Fibroblast of mammary gland (primary cell): ENCODE measurements at regions not wholly inside any gene's neighbourhood (a gene's known extent, or its start where the extent isn't known, plus 50 kb on each side); places are given as distances from the start of the nearest gene placed in this dataset.

Experiments
- DNase-seq: peaks from one replicate; pipeline ENCODE4 v3.0.0-alpha.2; 2010; ENCODE audit warnings: low read depth
- H3K4me3 ChIP-seq: 2 replicates; pipeline ENCODE4 v1.5.1; 2011; ENCODE audit warnings: low read depth, mild to moderate bottlenecking, low read length, moderate library complexity; ENCODE audit not compliant: control insufficient read depth
- CTCF ChIP-seq: conservative IDR thresholded peaks from 2 replicates; pipeline ENCODE4 v1.5.1; 2011; ENCODE audit warnings: low read depth, low read length, inconsistent platforms; ENCODE audit not compliant: control insufficient read depth, insufficient read depth

- no peak for DNase-seq
- TF ChIP-seq CTCF = no peak
These were observed 447.3 kb upstream of the MPDZ start for GRCh38 chr9:13726746-13727145.

GRCh38 chr9:13725516-13725915, 446.0 kb upstream of the MPDZ start:
- H3K4me3 ChIP-seq = no peak overlapping the region
- TF ChIP-seq CTCF = no peak
- DNase-seq = no peak

More at GRCh38 chr9:13726746-13727145, 447.3 kb upstream of the MPDZ start:
- no peak overlapping the region for H3K4me3 ChIP-seq

- DNase-seq = peak; percentile 42
- no peak overlapping the region for H3K4me3 ChIP-seq
- TF ChIP-seq CTCF = no peak
These were observed 442.2 kb upstream of the MPDZ start for GRCh38 chr9:13721481-13722235.

- no peak for TF ChIP-seq CTCF
- no peak overlapping the region for H3K4me3 ChIP-seq
- DNase-seq = peak; percentile 91
These were observed 440.6 kb upstream of the MPDZ start for GRCh38 chr9:13719981-13720676.

- no peak overlapping the region for H3K4me3 ChIP-seq
- DNase-seq = peak; percentile 59
- no peak for TF ChIP-seq CTCF
These were observed 440.0 kb upstream of the MPDZ start for GRCh38 chr9:13719446-13719845.

- no peak overlapping the region for H3K4me3 ChIP-seq
- no peak for DNase-seq
- no peak for TF ChIP-seq CTCF
These were observed 439.0 kb upstream of the MPDZ start for GRCh38 chr9:13718539-13718938.

GRCh38 chr9:13718086-13718485, 438.6 kb upstream of the MPDZ start:
- no peak overlapping the region for H3K4me3 ChIP-seq
- DNase-seq = no peak
- TF ChIP-seq CTCF = no peak
